ENCODE measurements at regions not wholly inside any gene's neighbourhood (a gene's known extent, or its start where the extent isn't known, plus 50 kb on each side); places are given as distances from the start of the nearest gene placed in this dataset.

GRCh38 chr2:217160978-217161973 lies 301.4 kb upstream of the TNP1 start:
- 7% methylated on average over 9 of the region's 9 CpGs for WGBS (ENCODE audit: low lambda C conversion rate)
- H3K4me3 ChIP-seq (replicated peaks in 1 of 3; ENCODE audit: insufficient read depth in 1 of 3, low read depth in 2 of 3, low read length in 3 of 3) = no peak overlapping the region
- no peaks in the 10 kb centered on the region for H3K79me2 ChIP-seq (ENCODE audit: insufficient read depth, low read length)
- H3K9me3 ChIP-seq (ENCODE audit: low read length) = no peaks in the 10 kb centered on the region
- no peak for FAIRE-seq
- ATAC-seq = no peak
- no peak overlapping the region for H3K4me2 ChIP-seq (ENCODE audit: low read depth, low read length)
- intact Hi-C loops (cut with micrococcal nuclease; ENCODE audit: unreplicated experiment) (no loop called here), in situ Hi-C loops (cut with HindIII; ENCODE audit: extremely low pct_ligation_motif_present, low pct_unique_long_range_greater_than_20kb) (no loop called here)
- TF ChIP-seq GTF2F1 (IDR thresholded peaks at IDR 0.05; ENCODE audit: low read length) (no peak), RNF2 (conservative IDR thresholded peaks at IDR 0.05; ENCODE audit: low read depth) (no peak), ZNF788 (CRISPR knock-in tag; IDR thresholded peaks at IDR 0.05; ENCODE audit: borderline replicate concordance) (no peak)
- H3K36me3 ChIP-seq (replicated peaks in 1 of 2; ENCODE audit: control insufficient read depth in 1 of 2, insufficient read depth in 2 of 2, low read length in 2 of 2) = no peaks in the 10 kb centered on the region
- no TSS peak for BruUV-seq (replicated peaks)
- no peak for DNase-seq (ENCODE audit: low spot score)
- no peaks in the 10 kb centered on the region for H4K20me1 ChIP-seq (ENCODE audit: insufficient read depth, low read length)
- peaks cover 0 to 19% of the 10 kb centered on the region in 2 experiments; a peak in 2 of 5 replicates for H3K27me3 ChIP-seq (ENCODE audit: control insufficient read depth in 1 of 2, insufficient read depth in 2 of 2, low read length in 2 of 2)
- H3K4me1 ChIP-seq (ENCODE audit: insufficient read depth, low read length) = no peaks in the 10 kb centered on the region
- no peak overlapping the region for H3K27ac ChIP-seq (ENCODE audit: extremely low read length, insufficient read depth, low read length)
- ChIA-PET POLR2A (no interaction called here), CTCF (ENCODE audit: low intra/inter-chr PET ratio, low total read pairs) (no interaction called here)
- H2AFZ ChIP-seq (ENCODE audit: low read length) = no peak overlapping the region
- H3K9ac ChIP-seq (ENCODE audit: insufficient read depth, low read depth, low read length) = no peak overlapping the region

- BruUV-seq (replicated peaks) = no TSS peak
- Histone ChIP-seq H3K79me2 (ENCODE audit: insufficient read depth, low read length) (no peaks in the 10 kb centered on the region), H4K20me1 (ENCODE audit: insufficient read depth, low read length) (no peaks in the 10 kb centered on the region), H3K4me1 (ENCODE audit: insufficient read depth, low read length) (no peaks in the 10 kb centered on the region), H3K27ac (ENCODE audit: extremely low read length, insufficient read depth, low read length) (no peak overlapping the region), H3K4me3 (replicated peaks in 1 of 3; ENCODE audit: insufficient read depth in 1 of 3, low read depth in 2 of 3, low read length in 3 of 3) (no peak overlapping the region), H3K4me2 (ENCODE audit: low read depth, low read length) (no peak overlapping the region), H2AFZ (ENCODE audit: low read length) (no peak overlapping the region), H3K9me3 (ENCODE audit: low read length) (no peaks in the 10 kb centered on the region), H3K36me3 (replicated peaks in 1 of 2; ENCODE audit: control insufficient read depth in 1 of 2, insufficient read depth in 2 of 2, low read length in 2 of 2) (no peaks in the 10 kb centered on the region), H3K27me3 (ENCODE audit: control insufficient read depth in 1 of 2, insufficient read depth in 2 of 2, low read length in 2 of 2) (peaks cover 0 to 19% of the 10 kb centered on the region in 2 experiments; a peak in 2 of 5 replicates), H3K9ac (ENCODE audit: insufficient read depth, low read depth, low read length) (no peak overlapping the region)
- no peak for ATAC-seq
- DNase-seq (ENCODE audit: low spot score) = no peak
- CTCF ChIA-PET (ENCODE audit: low intra/inter-chr PET ratio, low total read pairs) = no interaction called here
- in situ Hi-C loops (cut with HindIII; ENCODE audit: extremely low pct_ligation_motif_present, low pct_unique_long_range_greater_than_20kb) (no loop called here), intact Hi-C loops (cut with micrococcal nuclease; ENCODE audit: unreplicated experiment) (no loop called here)
- POLR2A ChIA-PET = no interaction called here
- WGBS (ENCODE audit: low lambda C conversion rate) = 64% methylated on average over 4 of the region's 4 CpGs
- no peak for FAIRE-seq
- no peak for TF ChIP-seq THYN1 (CRISPR knock-in tag; IDR thresholded peaks at IDR 0.05; ENCODE audit: borderline replicate concordance, low read depth)
- TF ChIP-seq SUZ12 (IDR thresholded peaks at IDR 0.05; ENCODE audit: low read depth, low read length) = no peak
- no peak for TF ChIP-seq ZNF740 (CRISPR knock-in tag; IDR thresholded peaks at IDR 0.05)
- TF ChIP-seq RBM22 (optimal IDR thresholded peaks at IDR 0.05; ENCODE audit: low read length) = no peak
- TF ChIP-seq ZNF260 (CRISPR knock-in tag; IDR thresholded peaks at IDR 0.05; ENCODE audit: borderline replicate concordance, low read depth) = no peak
- TF ChIP-seq NCOA2 (CRISPR knock-in tag; IDR thresholded peaks at IDR 0.05) = no peak
- TF ChIP-seq SOX13 (IDR thresholded peaks at IDR 0.05) = no peak
- no peak for TF ChIP-seq SOX13 (CRISPR knock-in tag; conservative IDR thresholded peaks at IDR 0.05 in 1 of 2, IDR thresholded peaks at IDR 0.05 in 1 of 2)
- TF ChIP-seq TIGD3 (CRISPR knock-in tag; IDR thresholded peaks at IDR 0.05; ENCODE audit: borderline replicate concordance) = no peak
- no peak for TF ChIP-seq HOMEZ (CRISPR knock-in tag; IDR thresholded peaks at IDR 0.05; ENCODE audit: low read depth)
These were observed 300.4 kb upstream of the TNP1 start for GRCh38 chr2:217160103-217160743.
